ENCODE measurements at regions not wholly inside any gene's neighbourhood (a gene's known extent, or its start where the extent isn't known, plus 50 kb on each side); places are given as distances from the start of the nearest gene placed in this dataset.

DNA sequence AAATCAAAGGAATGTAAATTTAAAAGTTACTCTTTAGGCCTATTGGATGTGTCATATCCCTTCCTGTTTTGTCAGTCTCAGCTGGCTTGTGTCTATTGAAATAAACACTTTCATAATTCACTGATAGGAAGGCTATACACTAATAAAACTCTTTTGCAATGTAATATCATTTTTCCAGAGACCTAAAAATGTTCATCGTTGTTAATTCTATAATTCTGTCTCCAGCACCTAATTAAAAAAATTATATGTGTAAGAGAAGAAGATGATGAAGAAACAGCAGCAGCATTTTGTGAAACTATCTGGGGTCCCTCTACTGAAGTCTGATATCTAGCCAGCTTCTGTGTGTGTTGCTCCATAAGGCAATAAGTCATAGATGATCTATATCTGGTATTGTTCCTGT is 602.7 kb downstream of the ETV1 start:
- TF ChIP-seq, protein P1, sequence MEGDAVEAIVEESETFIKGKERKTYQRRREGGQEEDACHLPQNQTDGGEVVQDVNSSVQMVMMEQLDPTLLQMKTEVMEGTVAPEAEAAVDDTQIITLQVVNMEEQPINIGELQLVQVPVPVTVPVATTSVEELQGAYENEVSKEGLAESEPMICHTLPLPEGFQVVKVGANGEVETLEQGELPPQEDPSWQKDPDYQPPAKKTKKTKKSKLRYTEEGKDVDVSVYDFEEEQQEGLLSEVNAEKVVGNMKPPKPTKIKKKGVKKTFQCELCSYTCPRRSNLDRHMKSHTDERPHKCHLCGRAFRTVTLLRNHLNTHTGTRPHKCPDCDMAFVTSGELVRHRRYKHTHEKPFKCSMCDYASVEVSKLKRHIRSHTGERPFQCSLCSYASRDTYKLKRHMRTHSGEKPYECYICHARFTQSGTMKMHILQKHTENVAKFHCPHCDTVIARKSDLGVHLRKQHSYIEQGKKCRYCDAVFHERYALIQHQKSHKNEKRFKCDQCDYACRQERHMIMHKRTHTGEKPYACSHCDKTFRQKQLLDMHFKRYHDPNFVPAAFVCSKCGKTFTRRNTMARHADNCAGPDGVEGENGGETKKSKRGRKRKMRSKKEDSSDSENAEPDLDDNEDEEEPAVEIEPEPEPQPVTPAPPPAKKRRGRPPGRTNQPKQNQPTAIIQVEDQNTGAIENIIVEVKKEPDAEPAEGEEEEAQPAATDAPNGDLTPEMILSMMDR (IDR thresholded peaks at IDR 0.05; ENCODE audit: low read depth, low read length, missing input control): no peak
- TF ChIP-seq GABPA (IDR thresholded peaks at IDR 0.05 in 1 of 2, conservative IDR thresholded peaks at IDR 0.05 in 1 of 2) (no peak), TAF1 (conservative IDR thresholded peaks at IDR 0.05) (no peak), RAD21 (IDR thresholded peaks at IDR 0.05) (no peak)
- TF ChIP-seq, protein P2, sequence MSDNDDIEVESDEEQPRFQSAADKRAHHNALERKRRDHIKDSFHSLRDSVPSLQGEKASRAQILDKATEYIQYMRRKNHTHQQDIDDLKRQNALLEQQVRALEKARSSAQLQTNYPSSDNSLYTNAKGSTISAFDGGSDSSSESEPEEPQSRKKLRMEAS (IDR thresholded peaks at IDR 0.05): no peak
- TF ChIP-seq, protein P3, sequence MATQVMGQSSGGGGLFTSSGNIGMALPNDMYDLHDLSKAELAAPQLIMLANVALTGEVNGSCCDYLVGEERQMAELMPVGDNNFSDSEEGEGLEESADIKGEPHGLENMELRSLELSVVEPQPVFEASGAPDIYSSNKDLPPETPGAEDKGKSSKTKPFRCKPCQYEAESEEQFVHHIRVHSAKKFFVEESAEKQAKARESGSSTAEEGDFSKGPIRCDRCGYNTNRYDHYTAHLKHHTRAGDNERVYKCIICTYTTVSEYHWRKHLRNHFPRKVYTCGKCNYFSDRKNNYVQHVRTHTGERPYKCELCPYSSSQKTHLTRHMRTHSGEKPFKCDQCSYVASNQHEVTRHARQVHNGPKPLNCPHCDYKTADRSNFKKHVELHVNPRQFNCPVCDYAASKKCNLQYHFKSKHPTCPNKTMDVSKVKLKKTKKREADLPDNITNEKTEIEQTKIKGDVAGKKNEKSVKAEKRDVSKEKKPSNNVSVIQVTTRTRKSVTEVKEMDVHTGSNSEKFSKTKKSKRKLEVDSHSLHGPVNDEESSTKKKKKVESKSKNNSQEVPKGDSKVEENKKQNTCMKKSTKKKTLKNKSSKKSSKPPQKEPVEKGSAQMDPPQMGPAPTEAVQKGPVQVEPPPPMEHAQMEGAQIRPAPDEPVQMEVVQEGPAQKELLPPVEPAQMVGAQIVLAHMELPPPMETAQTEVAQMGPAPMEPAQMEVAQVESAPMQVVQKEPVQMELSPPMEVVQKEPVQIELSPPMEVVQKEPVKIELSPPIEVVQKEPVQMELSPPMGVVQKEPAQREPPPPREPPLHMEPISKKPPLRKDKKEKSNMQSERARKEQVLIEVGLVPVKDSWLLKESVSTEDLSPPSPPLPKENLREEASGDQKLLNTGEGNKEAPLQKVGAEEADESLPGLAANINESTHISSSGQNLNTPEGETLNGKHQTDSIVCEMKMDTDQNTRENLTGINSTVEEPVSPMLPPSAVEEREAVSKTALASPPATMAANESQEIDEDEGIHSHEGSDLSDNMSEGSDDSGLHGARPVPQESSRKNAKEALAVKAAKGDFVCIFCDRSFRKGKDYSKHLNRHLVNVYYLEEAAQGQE (IDR thresholded peaks at IDR 0.05): no peak

Data from liver (tissue), 3 donors.